Ovary (tissue), 3 donors: ENCODE measurements at regions not wholly inside any gene's neighbourhood (a gene's known extent, or its start where the extent isn't known, plus 50 kb on each side); places are given as distances from the start of the nearest gene placed in this dataset.

Experiments
- CTCF ChIP-seq, 3 donors: fragments of 450-650 bp in 2 of 3; fragments of 200-600 bp in 1 of 3; IDR thresholded peaks; one replicate each; pipeline versions ENCODE4 v1.5.1 to v1.8.0; 2016 to 2022; ENCODE audit warnings: antibody characterized with exemption in 3 of 3, mild to moderate bottlenecking in 1 of 3
- EP300 ChIP-seq: sonication (generic); formaldehyde crosslinking; IDR thresholded peaks from one replicate; pipeline ENCODE4 v1.6.1; 2017; ENCODE audit warnings: antibody characterized with exemption
- POLR2A ChIP-seq: fragments of 450-650 bp; IDR thresholded peaks from one replicate; pipeline ENCODE4 v1.6.1; 2017; ENCODE audit warnings: antibody characterized with exemption, mild to moderate bottlenecking, moderate library complexity
- donor health status: DM: no; HTN: no; CAD: no.

GRCh38 chr18:61950371-61950770 lies 57.6 kb upstream of the RNF152 start:
- no peak for TF ChIP-seq CTCF (IDR thresholded peaks at IDR 0.05)
- no peak for TF ChIP-seq POLR2A
- TF ChIP-seq EP300 = no peak
